B cell (primary cell): ENCODE measurements at regions not wholly inside any gene's neighbourhood (a gene's known extent, or its start where the extent isn't known, plus 50 kb on each side); places are given as distances from the start of the nearest gene placed in this dataset.

Source experiments
- ATAC-seq: fragments of 200-7000 bp; cut with Tn5 transposase; one replicate; pipeline ENCODE4 v1.10.0; 2021; ENCODE audit warnings: low read depth, mild to moderate bottlenecking, moderate number of reproducible peaks, moderate library complexity
- CTCF ChIA-PET: fragments of 350-600 bp; sonication (Branson Sonifier 250); formaldehyde crosslinking; loops from one replicate; lab custom pipeline; 2021; ENCODE audit warnings: antibody characterized with exemption, inconsistent platforms; lab: Charles Lee
- POLR2A ChIA-PET: fragments of 350-600 bp; sonication (Branson Sonifier 250); formaldehyde crosslinking; loops from one replicate; lab custom pipeline; 2021; ENCODE audit warnings: antibody characterized with exemption; lab: Charles Lee
- DNase-seq: peaks from one replicate; pipeline ENCODE4 v3.0.0; 2013
- H2AFZ ChIP-seq: 2 replicates; pipeline ENCODE4 v1.6.1; 2012; ENCODE audit warnings: mild to moderate bottlenecking, low read depth, low read length; ENCODE audit not compliant: insufficient read depth, poor library complexity, severe bottlenecking
- H3K27ac ChIP-seq, 2 donors: 1 replicate in 1 of 2; 2 replicates in 1 of 2; pipeline ENCODE4 v1.5.1; 2012 to 2013; ENCODE audit warnings: low read length in 2 of 2, mild to moderate bottlenecking in 2 of 2, moderate library complexity in 1 of 2
- H3K27me3 ChIP-seq, 4 experiments: fragments of 200-600 bp in 1 of 4; sonication (generic) in 1 of 4; replicated peaks in 1 of 4; 1 replicate in 2 of 4; 2 replicates in 2 of 4; pipeline versions ENCODE4 v1.6.1 to v1.7.0; 2013 to 2016; ENCODE audit warnings: low read length in 3 of 4, mild to moderate bottlenecking in 2 of 4, mixed read lengths in 1 of 4, moderate library complexity in 1 of 4; ENCODE audit not compliant: insufficient read depth in 4 of 4, control insufficient read depth in 3 of 4; ENCODE audit errors: control extremely low read depth in 1 of 4
- H3K36me3 ChIP-seq, 2 experiments: replicated peaks in 1 of 2; 1 replicate in 1 of 2; 2 replicates in 1 of 2; pipeline versions ENCODE4 v1.6.1 to v1.7.1; 2013; ENCODE audit warnings: low read length in 1 of 2; ENCODE audit not compliant: insufficient read depth in 2 of 2, control insufficient read depth in 1 of 2; ENCODE audit errors: control extremely low read depth in 1 of 2, extremely low read depth in 1 of 2
- H3K4me1 ChIP-seq, 2 donors: fragments of 200-600 bp in 1 of 2; sonication (generic) in 1 of 2; 1 replicate in 1 of 2; 2 replicates in 1 of 2; pipeline versions ENCODE4 v1.5.1 to v1.6.1; 2013 to 2017; ENCODE audit warnings: low read length in 2 of 2; ENCODE audit not compliant: control insufficient read depth in 2 of 2, insufficient read depth in 2 of 2
- H3K4me2 ChIP-seq: replicated peaks from 2 replicates; pipeline ENCODE3; 2012; ENCODE audit warnings: mild to moderate bottlenecking, low read depth, low read length; ENCODE audit not compliant: poor library complexity, severe bottlenecking
- H3K4me3 ChIP-seq, 5 experiments: fragments of 200-600 bp in 1 of 5; sonication (generic) in 1 of 5; 1 replicate in 3 of 5; 2 replicates in 2 of 5; pipeline versions ENCODE4 v1.5.1 to v1.7.0; 2011 to 2016; ENCODE audit warnings: low read length in 4 of 5, mild to moderate bottlenecking in 4 of 5, low read depth in 2 of 5, control low read depth in 1 of 5, moderate library complexity in 1 of 5; ENCODE audit not compliant: insufficient read depth in 1 of 5; ENCODE audit errors: control extremely low read depth in 1 of 5, extremely low read depth in 1 of 5
- H3K79me2 ChIP-seq: fragments of 200-600 bp; sonication (generic); one replicate; pipeline ENCODE4 v1.6.0; 2016; ENCODE audit warnings: low read length; ENCODE audit not compliant: control insufficient read depth, insufficient read depth
- H3K9ac ChIP-seq: fragments of 200-600 bp; sonication (generic); 2 replicates; pipeline ENCODE4 v1.6.1; 2017; ENCODE audit warnings: mild to moderate bottlenecking, low read length, moderate library complexity
- H3K9me3 ChIP-seq, 3 donors: one replicate each; pipeline versions ENCODE4 v1.6.1 to v1.7.1; 2013; ENCODE audit warnings: low read length in 2 of 3; ENCODE audit not compliant: control insufficient read depth in 2 of 3, insufficient read depth in 1 of 3; ENCODE audit errors: control extremely low read depth in 1 of 3
- H4K20me1 ChIP-seq: 2 replicates; pipeline ENCODE4 v1.6.0; 2012; ENCODE audit warnings: mild to moderate bottlenecking, low read length; ENCODE audit not compliant: insufficient read depth, control insufficient read depth, poor library complexity, severe bottlenecking
- H3K27ac Mint-ChIP-seq: one replicate; pipeline ENCODE4 v1.8.0; 2021; ENCODE audit warnings: mixed read lengths
- H3K27me3 Mint-ChIP-seq: one replicate; pipeline ENCODE4 v1.8.0; 2021; ENCODE audit warnings: mixed read lengths
- H3K4me1 Mint-ChIP-seq: one replicate; pipeline ENCODE4 v1.8.0; 2021; ENCODE audit warnings: mixed read lengths
- H3K4me3 Mint-ChIP-seq: one replicate; pipeline ENCODE4 v1.8.0; 2021; ENCODE audit warnings: mixed read lengths
- H3K9me3 Mint-ChIP-seq: one replicate; pipeline ENCODE4 v1.8.0; 2022; ENCODE audit warnings: mixed read lengths; ENCODE audit not compliant: insufficient read depth
- EZH2 ChIP-seq: IDR thresholded peaks from 2 replicates; pipeline ENCODE4 v1.6.1; 2012; ENCODE audit warnings: borderline replicate concordance, low read depth, mild to moderate bottlenecking, moderate library complexity, low read length; ENCODE audit not compliant: insufficient read depth, poor library complexity, severe bottlenecking
- WGBS: methylation state at CpG from one replicate; pipeline ENCODE4 v1.1.5; 2013; ENCODE audit warnings: missing lambda C conversion rate; ENCODE audit not compliant: insufficient coverage; 5-methylcytosine and 5-hydroxymethylcytosine counted together
- intact Hi-C: fragments of 100-400 bp; cut with micrococcal nuclease; formaldehyde crosslinking; loops from one replicate; pipeline ENCODE4 v1.10.0; 2022
- TF ChIP-seq, protein P1 (sequence below): fragments of 200-600 bp; IDR thresholded peaks from one replicate; pipeline ENCODE4 v1.8.0; 2022; ENCODE audit warnings: antibody characterized with exemption, mild to moderate bottlenecking

DNA sequence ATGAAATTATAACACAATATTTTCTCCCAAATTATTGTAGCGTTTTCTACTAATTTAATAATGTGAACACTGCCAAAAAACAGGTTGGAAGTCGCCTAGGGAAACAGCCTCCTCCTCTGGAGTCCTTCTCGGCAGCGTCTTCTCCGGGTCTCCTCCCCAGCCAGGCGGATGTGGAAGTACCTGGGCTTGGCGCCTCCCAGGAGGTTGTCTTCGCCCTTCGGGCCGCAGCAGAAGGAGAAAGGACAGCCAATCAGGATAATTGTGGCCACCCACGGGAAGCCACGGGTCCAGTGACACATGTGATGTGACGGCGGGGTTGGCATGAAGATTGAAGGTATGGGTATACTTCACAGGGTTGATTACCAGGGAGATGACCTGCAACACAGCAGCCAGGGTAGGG is 491.2 kb downstream of the PYDC2 start:
- no peak overlapping the region for H3K27ac Mint-ChIP-seq
- intact Hi-C loops, result no loop called here
- Histone ChIP-seq H3K36me3 (no peaks in the 10 kb centered on the region), H4K20me1 (no peaks in the 10 kb centered on the region), H3K27ac (no peak overlapping the region), H3K27me3 (no peaks in the 10 kb centered on the region), H3K4me2 (no peak overlapping the region), H3K9ac (no peak overlapping the region), H2AFZ (no peak overlapping the region), H3K79me2 (no peaks in the 10 kb centered on the region), H3K9me3 (no peaks in the 10 kb centered on the region), H3K4me3 (no peak overlapping the region), H3K4me1 (no peaks in the 10 kb centered on the region)
- H3K27me3 Mint-ChIP-seq, result no peaks in the 10 kb centered on the region
- TF ChIP-seq EZH2, result no peak
- TF ChIP-seq, protein P1, sequence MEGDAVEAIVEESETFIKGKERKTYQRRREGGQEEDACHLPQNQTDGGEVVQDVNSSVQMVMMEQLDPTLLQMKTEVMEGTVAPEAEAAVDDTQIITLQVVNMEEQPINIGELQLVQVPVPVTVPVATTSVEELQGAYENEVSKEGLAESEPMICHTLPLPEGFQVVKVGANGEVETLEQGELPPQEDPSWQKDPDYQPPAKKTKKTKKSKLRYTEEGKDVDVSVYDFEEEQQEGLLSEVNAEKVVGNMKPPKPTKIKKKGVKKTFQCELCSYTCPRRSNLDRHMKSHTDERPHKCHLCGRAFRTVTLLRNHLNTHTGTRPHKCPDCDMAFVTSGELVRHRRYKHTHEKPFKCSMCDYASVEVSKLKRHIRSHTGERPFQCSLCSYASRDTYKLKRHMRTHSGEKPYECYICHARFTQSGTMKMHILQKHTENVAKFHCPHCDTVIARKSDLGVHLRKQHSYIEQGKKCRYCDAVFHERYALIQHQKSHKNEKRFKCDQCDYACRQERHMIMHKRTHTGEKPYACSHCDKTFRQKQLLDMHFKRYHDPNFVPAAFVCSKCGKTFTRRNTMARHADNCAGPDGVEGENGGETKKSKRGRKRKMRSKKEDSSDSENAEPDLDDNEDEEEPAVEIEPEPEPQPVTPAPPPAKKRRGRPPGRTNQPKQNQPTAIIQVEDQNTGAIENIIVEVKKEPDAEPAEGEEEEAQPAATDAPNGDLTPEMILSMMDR, result no peak
- no peak for ATAC-seq
- no peaks in the 10 kb centered on the region for H3K9me3 Mint-ChIP-seq
- 97% methylated on average over 10 of the region's 14 CpGs for WGBS
- no peaks in the 10 kb centered on the region for H3K4me1 Mint-ChIP-seq
- no peak for DNase-seq
- POLR2A ChIA-PET, result no interaction called here
- CTCF ChIA-PET, result no interaction called here
- H3K4me3 Mint-ChIP-seq, result no peak overlapping the region

- Histone ChIP-seq H3K36me3 (no peaks in the 10 kb centered on the region), H4K20me1 (no peaks in the 10 kb centered on the region), H3K4me3 (no peak overlapping the region), H3K4me2 (no peak overlapping the region), H3K9me3 (no peaks in the 10 kb centered on the region), H3K4me1 (no peaks in the 10 kb centered on the region), H3K9ac (no peak overlapping the region), H2AFZ (no peak overlapping the region), H3K27ac (no peak overlapping the region), H3K27me3 (no peaks in the 10 kb centered on the region), H3K79me2 (no peaks in the 10 kb centered on the region)
- Mint-ChIP-seq H3K4me3 (no peak overlapping the region), H3K27me3 (no peaks in the 10 kb centered on the region), H3K27ac (no peak overlapping the region), H3K4me1 (no peaks in the 10 kb centered on the region), H3K9me3 (no peaks in the 10 kb centered on the region)
- ChIA-PET POLR2A (no interaction called here), CTCF (no interaction called here)
- intact Hi-C loops, result no loop called here
- 90% methylated on average over 19 of the region's 21 CpGs for WGBS
- TF ChIP-seq EZH2, result no peak
- TF ChIP-seq, protein P1, result no peak
- ATAC-seq, result no peak
- no peak for DNase-seq
These were observed 491.6 kb downstream of the PYDC2 start for GRCh38 chr3:191952609-191953008.
